SJSA1 (cell line): ENCODE measurements at regions not wholly inside any gene's neighbourhood (a gene's known extent, or its start where the extent isn't known, plus 50 kb on each side); places are given as distances from the start of the nearest gene placed in this dataset.

Source experiments
- DNase-seq, 2 experiments: peaks; one replicate each; pipeline ENCODE4 v3.0.0-alpha.2; 2015 to 2020; ENCODE audit warnings: low spot score in 2 of 2, low read depth in 1 of 2
- H3K27ac ChIP-seq: fragments of 250-450 bp; sonication (Bioruptor Pico); 2 replicates; pipeline ENCODE4 v1.5.1; 2020; ENCODE audit warnings: mild to moderate bottlenecking, moderate library complexity
- H3K27me3 ChIP-seq: fragments of 250-450 bp; sonication (Bioruptor Pico); replicated peaks from 2 replicates; pipeline ENCODE4 v1.5.1; 2020; ENCODE audit warnings: mild to moderate bottlenecking, moderate library complexity
- H3K36me3 ChIP-seq: fragments of 250-450 bp; sonication (Bioruptor Pico); 2 replicates; pipeline ENCODE4 v1.5.1; 2020; ENCODE audit warnings: mild to moderate bottlenecking
- H3K4me1 ChIP-seq: fragments of 250-450 bp; sonication (Bioruptor Pico); replicated peaks from 2 replicates; pipeline ENCODE4 v1.6.1; 2021; ENCODE audit warnings: mild to moderate bottlenecking
- H3K4me3 ChIP-seq: fragments of 250-450 bp; sonication (Bioruptor Pico); 2 replicates; pipeline ENCODE4 v1.5.1; 2020; ENCODE audit warnings: mild to moderate bottlenecking
- H3K9me3 ChIP-seq: fragments of 250-450 bp; sonication (Bioruptor Pico); replicated peaks from 2 replicates; pipeline ENCODE4 v1.5.1; 2020; ENCODE audit warnings: mild to moderate bottlenecking

GRCh38 chr13:40485611-40486517 is 180.6 kb downstream of the FOXO1 start:
- no peak overlapping the region for H3K4me3 ChIP-seq
- H3K27me3 ChIP-seq: no peaks in the 10 kb centered on the region
- H3K36me3 ChIP-seq: no peaks in the 10 kb centered on the region
- peaks cover 1% of the 10 kb centered on the region for H3K4me1 ChIP-seq
- DNase-seq: no peak
- H3K27ac ChIP-seq: no peak overlapping the region
- no peaks in the 10 kb centered on the region for H3K9me3 ChIP-seq

- DNase-seq: no peak
- H3K27ac ChIP-seq: no peak overlapping the region
- H3K4me3 ChIP-seq: no peak overlapping the region
- no peaks in the 10 kb centered on the region for H3K9me3 ChIP-seq
- no peaks in the 10 kb centered on the region for H3K4me1 ChIP-seq
- H3K36me3 ChIP-seq: no peaks in the 10 kb centered on the region
- no peaks in the 10 kb centered on the region for H3K27me3 ChIP-seq
These were observed 179.8 kb downstream of the FOXO1 start for GRCh38 chr13:40486518-40487163.

- Histone ChIP-seq H3K36me3 (no peaks in the 10 kb centered on the region), H3K9me3 (no peaks in the 10 kb centered on the region), H3K4me1 (no peaks in the 10 kb centered on the region), H3K27me3 (no peaks in the 10 kb centered on the region), H3K27ac (no peak overlapping the region), H3K4me3 (no peak overlapping the region)
- no peak for DNase-seq
These were observed 177.5 kb downstream of the FOXO1 start for GRCh38 chr13:40488869-40489391.

GRCh38 chr13:40490086-40490758 is 176.2 kb downstream of the FOXO1 start:
- DNase-seq: no peak
- H3K36me3 ChIP-seq: no peaks in the 10 kb centered on the region
- H3K4me1 ChIP-seq: no peaks in the 10 kb centered on the region
- no peak overlapping the region for H3K4me3 ChIP-seq
- no peak overlapping the region for H3K27ac ChIP-seq
- no peaks in the 10 kb centered on the region for H3K9me3 ChIP-seq
- H3K27me3 ChIP-seq: no peaks in the 10 kb centered on the region

- no peaks in the 10 kb centered on the region for H3K27me3 ChIP-seq
- no peak for DNase-seq
- H3K27ac ChIP-seq: no peak overlapping the region
- no peaks in the 10 kb centered on the region for H3K4me1 ChIP-seq
- no peak overlapping the region for H3K4me3 ChIP-seq
- H3K36me3 ChIP-seq: no peaks in the 10 kb centered on the region
- H3K9me3 ChIP-seq: no peaks in the 10 kb centered on the region
These were observed 173.9 kb downstream of the FOXO1 start for GRCh38 chr13:40492511-40492910.

GRCh38 chr13:40494513-40494912 is 171.9 kb downstream of the FOXO1 start:
- Histone ChIP-seq H3K4me3 (no peak overlapping the region), H3K27me3 (no peaks in the 10 kb centered on the region), H3K36me3 (no peaks in the 10 kb centered on the region), H3K27ac (no peak overlapping the region), H3K4me1 (no peaks in the 10 kb centered on the region), H3K9me3 (no peaks in the 10 kb centered on the region)
- DNase-seq: no peak

DNA sequence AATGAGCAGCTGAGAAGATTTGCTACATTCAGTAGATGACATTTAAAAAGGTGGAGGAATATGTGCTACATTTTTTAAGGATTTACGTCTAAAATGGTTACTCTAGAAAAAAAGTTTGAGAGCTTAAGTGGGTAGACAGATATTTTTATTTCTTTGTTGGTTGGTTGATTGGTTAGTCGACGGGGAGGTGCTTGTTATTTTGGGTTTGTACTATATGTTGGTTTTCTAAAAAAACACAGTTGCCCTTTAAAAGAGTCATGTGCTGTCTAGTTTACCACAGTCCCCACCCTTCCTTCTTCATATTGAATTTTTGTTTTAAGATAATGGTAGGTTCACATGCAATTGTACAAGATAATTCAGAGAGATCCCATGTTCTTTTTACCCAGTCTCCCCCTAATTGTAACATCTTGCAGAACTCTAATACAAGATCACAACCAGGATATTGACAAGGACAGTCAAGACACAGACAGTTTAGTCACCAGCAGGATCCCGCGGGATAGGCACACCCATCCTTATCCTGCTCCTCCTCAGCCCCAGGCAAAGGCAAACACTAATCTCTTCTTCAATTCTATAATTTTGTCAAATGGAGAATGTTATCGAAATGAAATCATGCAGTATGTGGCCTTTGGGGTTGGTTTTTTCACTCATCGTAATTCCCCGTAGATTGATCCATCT is 171.4 kb downstream of the FOXO1 start:
- H3K4me1 ChIP-seq: no peaks in the 10 kb centered on the region

GRCh38 chr13:40495621-40496001 is 170.8 kb downstream of the FOXO1 start:
- H3K4me3 ChIP-seq: no peak overlapping the region

More for the DNA sequence above, 171.4 kb downstream of the FOXO1 start:
- DNase-seq: no peak
- H3K4me3 ChIP-seq: no peak overlapping the region
- no peak overlapping the region for H3K27ac ChIP-seq
- no peaks in the 10 kb centered on the region for H3K9me3 ChIP-seq
- H3K27me3 ChIP-seq: no peaks in the 10 kb centered on the region
- no peaks in the 10 kb centered on the region for H3K36me3 ChIP-seq

GRCh38 chr13:40496035-40496810 is 170.2 kb downstream of the FOXO1 start:
- Histone ChIP-seq H3K27me3 (no peaks in the 10 kb centered on the region), H3K36me3 (no peaks in the 10 kb centered on the region), H3K4me3 (no peak overlapping the region), H3K9me3 (no peaks in the 10 kb centered on the region), H3K27ac (no peak overlapping the region), H3K4me1 (no peaks in the 10 kb centered on the region)
- DNase-seq: no peak

More at GRCh38 chr13:40495621-40496001, 170.8 kb downstream of the FOXO1 start:
- no peaks in the 10 kb centered on the region for H3K27me3 ChIP-seq
- H3K9me3 ChIP-seq: no peaks in the 10 kb centered on the region
- no peak overlapping the region for H3K27ac ChIP-seq
- H3K36me3 ChIP-seq: no peaks in the 10 kb centered on the region
- H3K4me1 ChIP-seq: no peaks in the 10 kb centered on the region
- DNase-seq: no peak

GRCh38 chr13:40498461-40498860 is 168.0 kb downstream of the FOXO1 start:
- Histone ChIP-seq H3K9me3 (no peaks in the 10 kb centered on the region), H3K27me3 (no peaks in the 10 kb centered on the region), H3K27ac (no peak overlapping the region), H3K4me1 (peaks cover 10% of the 10 kb centered on the region), H3K36me3 (no peaks in the 10 kb centered on the region), H3K4me3 (no peak overlapping the region)
- DNase-seq: no peak

GRCh38 chr13:40502236-40502635 is 164.2 kb downstream of the FOXO1 start:
- DNase-seq: no peak
- H3K9me3 ChIP-seq: no peaks in the 10 kb centered on the region
- no peak overlapping the region for H3K4me3 ChIP-seq
- H3K36me3 ChIP-seq: no peaks in the 10 kb centered on the region
- H3K27ac ChIP-seq: peak overlapping the region; percentile 84
- H3K4me1 ChIP-seq: peaks cover 34% of the 10 kb centered on the region
- H3K27me3 ChIP-seq: no peaks in the 10 kb centered on the region

GRCh38 chr13:40503011-40503410 is 163.4 kb downstream of the FOXO1 start:
- Histone ChIP-seq H3K9me3 (no peaks in the 10 kb centered on the region), H3K27me3 (no peaks in the 10 kb centered on the region)

More at GRCh38 chr13:40503011-40503410, 163.4 kb downstream of the FOXO1 start:
- Histone ChIP-seq H3K36me3 (no peaks in the 10 kb centered on the region), H3K4me1 (peaks cover 38% of the 10 kb centered on the region), H3K27ac (peak overlapping the region; percentile 84), H3K4me3 (no peak overlapping the region)
- peak in 1 of 2 experiments; percentile 45 for DNase-seq
